ENCODE measurements at regions not wholly inside any gene's neighbourhood (a gene's known extent, or its start where the extent isn't known, plus 50 kb on each side); places are given as distances from the start of the nearest gene placed in this dataset.

DNA sequence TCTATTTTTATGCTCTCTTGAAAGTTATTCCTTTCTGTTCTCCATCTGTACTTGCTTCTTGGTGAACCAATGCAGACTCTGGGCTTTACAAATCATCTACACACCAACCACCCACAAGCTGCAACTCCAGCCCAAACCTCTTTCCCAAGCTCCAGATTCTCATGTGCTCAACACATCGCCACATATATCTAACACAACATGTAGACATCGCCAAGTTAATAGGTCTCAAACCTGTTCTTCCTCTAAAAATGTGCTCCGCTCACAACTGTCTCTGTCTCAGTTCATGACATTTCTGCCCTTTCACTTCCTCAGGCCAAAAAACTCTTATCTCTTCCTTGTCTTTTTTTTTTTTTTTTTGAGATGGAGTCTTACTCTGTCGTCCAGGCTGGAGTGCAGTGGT lies 95.7 kb upstream of the EEPD1 start:
- TF ChIP-seq POLR2A (IDR thresholded peaks at IDR 0.05) = no peak
- TF ChIP-seq, protein P1, sequence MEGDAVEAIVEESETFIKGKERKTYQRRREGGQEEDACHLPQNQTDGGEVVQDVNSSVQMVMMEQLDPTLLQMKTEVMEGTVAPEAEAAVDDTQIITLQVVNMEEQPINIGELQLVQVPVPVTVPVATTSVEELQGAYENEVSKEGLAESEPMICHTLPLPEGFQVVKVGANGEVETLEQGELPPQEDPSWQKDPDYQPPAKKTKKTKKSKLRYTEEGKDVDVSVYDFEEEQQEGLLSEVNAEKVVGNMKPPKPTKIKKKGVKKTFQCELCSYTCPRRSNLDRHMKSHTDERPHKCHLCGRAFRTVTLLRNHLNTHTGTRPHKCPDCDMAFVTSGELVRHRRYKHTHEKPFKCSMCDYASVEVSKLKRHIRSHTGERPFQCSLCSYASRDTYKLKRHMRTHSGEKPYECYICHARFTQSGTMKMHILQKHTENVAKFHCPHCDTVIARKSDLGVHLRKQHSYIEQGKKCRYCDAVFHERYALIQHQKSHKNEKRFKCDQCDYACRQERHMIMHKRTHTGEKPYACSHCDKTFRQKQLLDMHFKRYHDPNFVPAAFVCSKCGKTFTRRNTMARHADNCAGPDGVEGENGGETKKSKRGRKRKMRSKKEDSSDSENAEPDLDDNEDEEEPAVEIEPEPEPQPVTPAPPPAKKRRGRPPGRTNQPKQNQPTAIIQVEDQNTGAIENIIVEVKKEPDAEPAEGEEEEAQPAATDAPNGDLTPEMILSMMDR (IDR thresholded peaks at IDR 0.05) = no peak
- no peak for TF ChIP-seq POLR2AphosphoS5 (IDR thresholded peaks at IDR 0.05)

Measured in breast epithelium (tissue), 3 donors.